ENCODE measurements at regions not wholly inside any gene's neighbourhood (a gene's known extent, or its start where the extent isn't known, plus 50 kb on each side); places are given as distances from the start of the nearest gene placed in this dataset.

GRCh38 chr12:67920413-67920812 lies 68.8 kb upstream of the IFNG-AS1 start:
- no peak for TF ChIP-seq CTCF (IDR thresholded peaks at IDR 0.05; ENCODE audit: low read depth, low read length)
- no peak for TF ChIP-seq POLR2A (IDR thresholded peaks at IDR 0.05; ENCODE audit: extremely low read depth, insufficient read length)
- no peak for TF ChIP-seq MAX (IDR thresholded peaks at IDR 0.05; ENCODE audit: low read depth, low read length)
- TF ChIP-seq MYC (IDR thresholded peaks at IDR 0.05; ENCODE audit: low read depth, low read length) = no peak

All from NB4 (cell line).